ENCODE measurements at regions not wholly inside any gene's neighbourhood (a gene's known extent, or its start where the extent isn't known, plus 50 kb on each side); places are given as distances from the start of the nearest gene placed in this dataset.

- Mint-ChIP-seq H3K4me1 (no peaks in the 10 kb centered on the region), H3K27me3 (no peaks in the 10 kb centered on the region)
- DNase-seq: no peak
Observed at GRCh38 chr7:12947465-12947864, 260.0 kb downstream of the ARL4A start.

GRCh38 chr7:12949060-12949931 is 261.9 kb downstream of the ARL4A start:
- Mint-ChIP-seq H3K4me3 (no peak overlapping the region), H3K9me3 (no peaks in the 10 kb centered on the region), H3K27ac (no peak overlapping the region), H3K4me1 (no peaks in the 10 kb centered on the region), H3K27me3 (no peaks in the 10 kb centered on the region), H3K36me3 (no peaks in the 10 kb centered on the region)
- no peak for DNase-seq

More at GRCh38 chr7:12947465-12947864, 260.0 kb downstream of the ARL4A start:
- no peaks in the 10 kb centered on the region for H3K36me3 Mint-ChIP-seq
- no peaks in the 10 kb centered on the region for H3K9me3 Mint-ChIP-seq
- no peak overlapping the region for H3K27ac Mint-ChIP-seq
- no peak overlapping the region for H3K4me3 Mint-ChIP-seq

- Mint-ChIP-seq H3K36me3 (no peaks in the 10 kb centered on the region), H3K27me3 (no peaks in the 10 kb centered on the region), H3K4me1 (no peaks in the 10 kb centered on the region), H3K27ac (no peak overlapping the region), H3K9me3 (no peaks in the 10 kb centered on the region), H3K4me3 (no peak overlapping the region)
- DNase-seq: no peak
Observed at GRCh38 chr7:12951397-12951801, 264.0 kb downstream of the ARL4A start.

GRCh38 chr7:12954380-12955033 is 267.1 kb downstream of the ARL4A start:
- H3K4me1 Mint-ChIP-seq: no peaks in the 10 kb centered on the region
- H3K9me3 Mint-ChIP-seq: no peaks in the 10 kb centered on the region
- H3K27me3 Mint-ChIP-seq: peaks cover 5% of the 10 kb centered on the region
- no peak for DNase-seq
- no peaks in the 10 kb centered on the region for H3K36me3 Mint-ChIP-seq
- H3K27ac Mint-ChIP-seq: no peak overlapping the region
- H3K4me3 Mint-ChIP-seq: no peak overlapping the region

GRCh38 chr7:12957487-12957886 is 270.1 kb downstream of the ARL4A start:
- no peak overlapping the region for H3K4me3 Mint-ChIP-seq
- no peaks in the 10 kb centered on the region for H3K9me3 Mint-ChIP-seq
- H3K27me3 Mint-ChIP-seq: peaks cover 9% of the 10 kb centered on the region
- H3K4me1 Mint-ChIP-seq: no peaks in the 10 kb centered on the region
- no peak overlapping the region for H3K27ac Mint-ChIP-seq
- DNase-seq: no peak
- no peaks in the 10 kb centered on the region for H3K36me3 Mint-ChIP-seq

- Mint-ChIP-seq H3K36me3 (no peaks in the 10 kb centered on the region), H3K27me3 (peaks cover 14% of the 10 kb centered on the region), H3K4me1 (no peaks in the 10 kb centered on the region), H3K9me3 (no peaks in the 10 kb centered on the region), H3K4me3 (no peak overlapping the region), H3K27ac (no peak overlapping the region)
- no peak for DNase-seq
Observed at GRCh38 chr7:12961910-12962480, 274.6 kb downstream of the ARL4A start.

GRCh38 chr7:12963435-12963834 is 276.0 kb downstream of the ARL4A start:
- Mint-ChIP-seq H3K27me3 (peaks cover 11% of the 10 kb centered on the region), H3K4me1 (no peaks in the 10 kb centered on the region), H3K36me3 (no peaks in the 10 kb centered on the region), H3K9me3 (no peaks in the 10 kb centered on the region), H3K4me3 (no peak overlapping the region), H3K27ac (no peak overlapping the region)
- no peak for DNase-seq

- Mint-ChIP-seq H3K9me3 (no peaks in the 10 kb centered on the region), H3K4me1 (no peaks in the 10 kb centered on the region), H3K27ac (no peak overlapping the region), H3K4me3 (no peak overlapping the region), H3K27me3 (peaks cover 5% of the 10 kb centered on the region), H3K36me3 (no peaks in the 10 kb centered on the region)
- DNase-seq: no peak
Observed at GRCh38 chr7:12964836-12965235, 277.4 kb downstream of the ARL4A start.

- no peak for DNase-seq
- Mint-ChIP-seq H3K9me3 (no peaks in the 10 kb centered on the region), H3K4me1 (no peaks in the 10 kb centered on the region), H3K27ac (no peak overlapping the region), H3K36me3 (no peaks in the 10 kb centered on the region), H3K27me3 (peaks cover 9% of the 10 kb centered on the region), H3K4me3 (no peak overlapping the region)
Observed at GRCh38 chr7:12965767-12966166, 278.3 kb downstream of the ARL4A start.

GRCh38 chr7:12967322-12967721 is 279.9 kb downstream of the ARL4A start:
- Mint-ChIP-seq H3K27me3 (peaks cover 16% of the 10 kb centered on the region), H3K9me3 (no peaks in the 10 kb centered on the region), H3K36me3 (no peaks in the 10 kb centered on the region), H3K4me1 (no peaks in the 10 kb centered on the region), H3K4me3 (no peak overlapping the region), H3K27ac (no peak overlapping the region)
- DNase-seq: no peak

- peaks cover 16% of the 10 kb centered on the region for H3K27me3 Mint-ChIP-seq
- H3K4me1 Mint-ChIP-seq: no peaks in the 10 kb centered on the region
- H3K36me3 Mint-ChIP-seq: no peaks in the 10 kb centered on the region
- H3K4me3 Mint-ChIP-seq: no peak overlapping the region
- H3K27ac Mint-ChIP-seq: no peak overlapping the region
- no peaks in the 10 kb centered on the region for H3K9me3 Mint-ChIP-seq
- no peak for DNase-seq
Observed at GRCh38 chr7:12968836-12969422, 281.5 kb downstream of the ARL4A start.

GRCh38 chr7:12970626-12971025 is 283.2 kb downstream of the ARL4A start:
- Mint-ChIP-seq H3K27me3 (peaks cover 12% of the 10 kb centered on the region), H3K4me1 (no peaks in the 10 kb centered on the region), H3K9me3 (no peaks in the 10 kb centered on the region), H3K27ac (no peak overlapping the region), H3K36me3 (no peaks in the 10 kb centered on the region), H3K4me3 (no peak overlapping the region)
- no peak for DNase-seq

- DNase-seq: no peak
- Mint-ChIP-seq H3K27ac (no peak overlapping the region), H3K9me3 (no peaks in the 10 kb centered on the region), H3K4me1 (no peaks in the 10 kb centered on the region), H3K36me3 (no peaks in the 10 kb centered on the region), H3K27me3 (peaks cover 12% of the 10 kb centered on the region), H3K4me3 (no peak overlapping the region)
Observed at GRCh38 chr7:12974451-12975166, 287.2 kb downstream of the ARL4A start.

- H3K9me3 Mint-ChIP-seq: no peaks in the 10 kb centered on the region
- DNase-seq: no peak
- H3K4me1 Mint-ChIP-seq: no peaks in the 10 kb centered on the region
- peaks cover 8% of the 10 kb centered on the region for H3K27me3 Mint-ChIP-seq
- no peak overlapping the region for H3K4me3 Mint-ChIP-seq
- H3K27ac Mint-ChIP-seq: no peak overlapping the region
- H3K36me3 Mint-ChIP-seq: no peaks in the 10 kb centered on the region
Observed at GRCh38 chr7:12975412-12975811, 288.0 kb downstream of the ARL4A start.

- no peaks in the 10 kb centered on the region for H3K9me3 Mint-ChIP-seq
- H3K27me3 Mint-ChIP-seq: no peaks in the 10 kb centered on the region
- H3K4me3 Mint-ChIP-seq: no peak overlapping the region
- no peaks in the 10 kb centered on the region for H3K4me1 Mint-ChIP-seq
- H3K36me3 Mint-ChIP-seq: no peaks in the 10 kb centered on the region
- no peak for DNase-seq
- H3K27ac Mint-ChIP-seq: no peak overlapping the region
Observed at GRCh38 chr7:12979181-12979580, 291.7 kb downstream of the ARL4A start.

All from activated naive CD8-positive, alpha-beta T cell treated with anti-CD3 and anti-CD28 coated beads for 36 hours (primary cell).